AG09319 (cell line): ENCODE measurements at regions not wholly inside any gene's neighbourhood (a gene's known extent, or its start where the extent isn't known, plus 50 kb on each side); places are given as distances from the start of the nearest gene placed in this dataset.
"Not testable (repeated sequence)": the region's sequence is repeated elsewhere in the genome, so short reads cannot be mapped to it uniquely, and the experiment has no call there.

Experiments
- DNase-seq: peaks from one replicate; pipeline ENCODE4 v3.0.0-alpha.2; 2010; ENCODE audit warnings: low read depth; ENCODE audit errors: extremely low read depth
- CTCF ChIP-seq: IDR thresholded peaks from 2 replicates; pipeline ENCODE4 v1.5.1; 2011; ENCODE audit warnings: low read depth, mild to moderate bottlenecking, inconsistent platforms, low read length, moderate library complexity

GRCh38 chr11:49750960-49751359 is 201.2 kb upstream of the OR4C13 start:
- DNase-seq: not testable (repeated sequence)

GRCh38 chr11:49780791-49781190 is 171.4 kb upstream of the OR4C13 start:
- not testable (repeated sequence) for DNase-seq

GRCh38 chr11:49782000-49782399 is 170.2 kb upstream of the OR4C13 start:
- DNase-seq: not testable (repeated sequence)

- not testable (repeated sequence) for DNase-seq
Measured at GRCh38 chr11:49783841-49784240, 168.3 kb upstream of the OR4C13 start.

GRCh38 chr11:49789787-49790186 is 162.4 kb upstream of the OR4C13 start:
- not testable (repeated sequence) for DNase-seq

- DNase-seq: not testable (repeated sequence)
Measured at GRCh38 chr11:49798206-49798837, 153.9 kb upstream of the OR4C13 start.

GRCh38 chr11:49817705-49818430 is 134.3 kb upstream of the OR4C13 start:
- DNase-seq: not testable (repeated sequence)

- DNase-seq: not testable (repeated sequence)
Measured at GRCh38 chr11:49823188-49823587, 129.0 kb upstream of the OR4C13 start.

- not testable (repeated sequence) for DNase-seq
Measured at GRCh38 chr11:49850541-49850940, 101.7 kb upstream of the OR4C13 start.

- TF ChIP-seq CTCF: no peak
- DNase-seq: no peak
Measured at GRCh38 chr11:49851511-49851910, 100.7 kb upstream of the OR4C13 start.

GRCh38 chr11:49851971-49852389 is 100.2 kb upstream of the OR4C13 start:
- no peak for DNase-seq
- no peak for TF ChIP-seq CTCF

GRCh38 chr11:49888875-49889274 is 63.3 kb upstream of the OR4C13 start:
- DNase-seq: not testable (repeated sequence)

GRCh38 chr11:49891910-49892671 is 60.1 kb upstream of the OR4C13 start:
- DNase-seq: not testable (repeated sequence)

- not testable (repeated sequence) for DNase-seq
Measured at GRCh38 chr11:49893442-49893841, 58.7 kb upstream of the OR4C13 start.
